HepG2 (cell line): ENCODE measurements at regions not wholly inside any gene's neighbourhood (a gene's known extent, or its start where the extent isn't known, plus 50 kb on each side); places are given as distances from the start of the nearest gene placed in this dataset.

Experiments used
- ATF4 ChIP-seq, 2 experiments: fragments of 450-650 bp in 1 of 2; sonication (generic) in 1 of 2; formaldehyde crosslinking; IDR thresholded peaks; 2 replicates each; pipeline versions ENCODE4 v1.5.0 to v1.8.0; 2020 to 2022; ENCODE audit warnings: mild to moderate bottlenecking in 1 of 2, missing genetic modification reagents in 1 of 2
- CREM ChIP-seq, 2 experiments: sonication (generic) in 1 of 2; formaldehyde crosslinking in 1 of 2; IDR thresholded peaks; 2 replicates each; pipeline versions ENCODE4 v1.4.0 to v1.6.1; 2016 to 2020; ENCODE audit warnings: antibody characterized with exemption in 1 of 2, mild to moderate bottlenecking in 1 of 2, missing genetic modification reagents in 1 of 2
- EP300 ChIP-seq, 3 experiments: sonication (generic) in 1 of 3; formaldehyde crosslinking in 1 of 3; IDR thresholded peaks; 2 replicates each; pipeline versions ENCODE4 v1.5.1 to v1.6.1; 2011 to 2020; ENCODE audit warnings: low read depth in 2 of 3, low read length in 2 of 3, borderline replicate concordance in 1 of 3, improper control_type of control experiment in 1 of 3, mild to moderate bottlenecking in 1 of 3, missing genetic modification reagents in 1 of 3, moderate library complexity in 1 of 3
- FOXA3 ChIP-seq: IDR thresholded peaks from 2 replicates; pipeline ENCODE4 v1.6.1; 2016; ENCODE audit warnings: missing genetic modification reagents, missing compliant biosample characterization
- GATAD2A ChIP-seq: IDR thresholded peaks from 2 replicates; pipeline ENCODE4 v1.6.1; 2016
- HMG20A ChIP-seq: IDR thresholded peaks from 2 replicates; pipeline ENCODE4 v1.6.1; 2016; ENCODE audit warnings: borderline replicate concordance
- HMGA1 ChIP-seq: sonication (generic); formaldehyde crosslinking; conservative IDR thresholded peaks from 2 replicates; pipeline ENCODE4 v1.4.0; 2020; ENCODE audit warnings: missing genetic modification reagents
- IKZF5 ChIP-seq: IDR thresholded peaks from 2 replicates; pipeline ENCODE4 v1.6.1; 2018; ENCODE audit warnings: missing genetic modification reagents, mild to moderate bottlenecking, missing compliant biosample characterization
- KLF6 ChIP-seq: IDR thresholded peaks from 2 replicates; pipeline ENCODE4 v1.8.0; 2016; ENCODE audit warnings: missing biosample characterization, missing genetic modification reagents
- NCOA2 ChIP-seq: sonication (generic); formaldehyde crosslinking; IDR thresholded peaks from 2 replicates; pipeline ENCODE4 v1.8.0; 2022; ENCODE audit warnings: inconsistent platforms
- NR2F6 ChIP-seq, 2 experiments: IDR thresholded peaks; 2 replicates each; pipeline ENCODE4 v1.6.1; 2016; ENCODE audit warnings: antibody characterized with exemption in 1 of 2, mild to moderate bottlenecking in 1 of 2
- RFX1 ChIP-seq: fragments of 450-650 bp; IDR thresholded peaks from 2 replicates; pipeline ENCODE4 v1.6.1; 2017
- TCF7 ChIP-seq: sonication (generic); IDR thresholded peaks from 2 replicates; pipeline ENCODE4 v1.6.1; 2016; ENCODE audit warnings: antibody characterized with exemption, low read depth
- TF ChIP-seq, protein P1 (sequence below): sonication (generic); formaldehyde crosslinking; conservative IDR thresholded peaks from 2 replicates; pipeline ENCODE4 v1.4.0; 2020; ENCODE audit warnings: mild to moderate bottlenecking, missing genetic modification reagents, moderate library complexity
- TF ChIP-seq, protein P2 (sequence below): IDR thresholded peaks from 2 replicates; pipeline ENCODE4 v1.6.1; 2012; ENCODE audit warnings: low read depth, low read length, improper control_type of control experiment
- TF ChIP-seq, protein P3 (sequence below): sonication (generic); formaldehyde crosslinking; IDR thresholded peaks from 2 replicates; pipeline ENCODE4 v1.4.0; 2020; ENCODE audit warnings: missing genetic modification reagents

- TF ChIP-seq, protein P1, sequence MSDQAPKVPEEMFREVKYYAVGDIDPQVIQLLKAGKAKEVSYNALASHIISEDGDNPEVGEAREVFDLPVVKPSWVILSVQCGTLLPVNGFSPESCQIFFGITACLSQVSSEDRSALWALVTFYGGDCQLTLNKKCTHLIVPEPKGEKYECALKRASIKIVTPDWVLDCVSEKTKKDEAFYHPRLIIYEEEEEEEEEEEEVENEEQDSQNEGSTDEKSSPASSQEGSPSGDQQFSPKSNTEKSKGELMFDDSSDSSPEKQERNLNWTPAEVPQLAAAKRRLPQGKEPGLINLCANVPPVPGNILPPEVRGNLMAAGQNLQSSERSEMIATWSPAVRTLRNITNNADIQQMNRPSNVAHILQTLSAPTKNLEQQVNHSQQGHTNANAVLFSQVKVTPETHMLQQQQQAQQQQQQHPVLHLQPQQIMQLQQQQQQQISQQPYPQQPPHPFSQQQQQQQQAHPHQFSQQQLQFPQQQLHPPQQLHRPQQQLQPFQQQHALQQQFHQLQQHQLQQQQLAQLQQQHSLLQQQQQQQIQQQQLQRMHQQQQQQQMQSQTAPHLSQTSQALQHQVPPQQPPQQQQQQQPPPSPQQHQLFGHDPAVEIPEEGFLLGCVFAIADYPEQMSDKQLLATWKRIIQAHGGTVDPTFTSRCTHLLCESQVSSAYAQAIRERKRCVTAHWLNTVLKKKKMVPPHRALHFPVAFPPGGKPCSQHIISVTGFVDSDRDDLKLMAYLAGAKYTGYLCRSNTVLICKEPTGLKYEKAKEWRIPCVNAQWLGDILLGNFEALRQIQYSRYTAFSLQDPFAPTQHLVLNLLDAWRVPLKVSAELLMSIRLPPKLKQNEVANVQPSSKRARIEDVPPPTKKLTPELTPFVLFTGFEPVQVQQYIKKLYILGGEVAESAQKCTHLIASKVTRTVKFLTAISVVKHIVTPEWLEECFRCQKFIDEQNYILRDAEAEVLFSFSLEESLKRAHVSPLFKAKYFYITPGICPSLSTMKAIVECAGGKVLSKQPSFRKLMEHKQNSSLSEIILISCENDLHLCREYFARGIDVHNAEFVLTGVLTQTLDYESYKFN (CRISPR knock-in tag), result peak; percentile 46
- TF ChIP-seq ATF4 (CRISPR knock-in tag; IDR thresholded peaks at IDR 0.05) (peak in 1 of 2 experiments; percentile 47; a peak in 1 of 4 replicates), NR2F6 (IDR thresholded peaks at IDR 0.05) (peak; percentile 29; the same call in 1 of the 2 replicates), NR2F6 (CRISPR knock-in tag; IDR thresholded peaks at IDR 0.05) (no peak), NCOA2 (peak; percentile 81), HMGA1 (CRISPR knock-in tag) (no peak), IKZF5 (CRISPR knock-in tag) (no peak), GATAD2A (CRISPR knock-in tag) (peak; percentile 88), RFX1 (no peak), HMG20A (CRISPR knock-in tag) (peak; percentile 48; the same call in 1 of the 2 replicates), TCF7 (peak; percentile 63; the same call in 1 of the 2 replicates), FOXA3 (CRISPR knock-in tag) (peak; percentile 73; the same call in 1 of the 2 replicates), CREM (IDR thresholded peaks at IDR 0.05) (peak; percentile 66; the same call in 1 of the 2 replicates), CREM (CRISPR knock-in tag; IDR thresholded peaks at IDR 0.05) (no peak), EP300 (IDR thresholded peaks at IDR 0.05; ENCODE audit: low read depth in 2 of 2, low read length in 2 of 2) (peak in 1 of 2 experiments; percentile 88; a peak in 2 of 4 replicates), EP300 (CRISPR knock-in tag; IDR thresholded peaks at IDR 0.05; ENCODE audit: borderline replicate concordance) (no peak), KLF6 (0 out of 2 replicates have a peak, but pooled peaks have one; percentile 37)
- TF ChIP-seq, protein P2, sequence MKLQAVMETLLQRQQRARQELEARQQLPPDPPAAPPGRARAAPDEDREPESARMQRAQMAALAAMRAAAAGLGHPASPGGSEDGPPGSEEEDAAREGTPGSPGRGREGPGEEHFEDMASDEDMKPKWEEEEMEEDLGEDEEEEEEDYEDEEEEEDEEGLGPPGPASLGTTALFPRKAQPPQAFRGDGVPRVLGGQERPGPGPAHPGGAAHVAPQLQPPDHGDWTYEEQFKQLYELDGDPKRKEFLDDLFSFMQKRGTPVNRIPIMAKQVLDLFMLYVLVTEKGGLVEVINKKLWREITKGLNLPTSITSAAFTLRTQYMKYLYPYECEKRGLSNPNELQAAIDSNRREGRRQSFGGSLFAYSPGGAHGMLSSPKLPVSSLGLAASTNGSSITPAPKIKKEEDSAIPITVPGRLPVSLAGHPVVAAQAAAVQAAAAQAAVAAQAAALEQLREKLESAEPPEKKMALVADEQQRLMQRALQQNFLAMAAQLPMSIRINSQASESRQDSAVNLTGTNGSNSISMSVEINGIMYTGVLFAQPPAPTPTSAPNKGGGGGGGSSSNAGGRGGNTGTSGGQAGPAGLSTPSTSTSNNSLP, result peak; percentile 39; the same call in 1 of the 2 replicates
- TF ChIP-seq, protein P3, sequence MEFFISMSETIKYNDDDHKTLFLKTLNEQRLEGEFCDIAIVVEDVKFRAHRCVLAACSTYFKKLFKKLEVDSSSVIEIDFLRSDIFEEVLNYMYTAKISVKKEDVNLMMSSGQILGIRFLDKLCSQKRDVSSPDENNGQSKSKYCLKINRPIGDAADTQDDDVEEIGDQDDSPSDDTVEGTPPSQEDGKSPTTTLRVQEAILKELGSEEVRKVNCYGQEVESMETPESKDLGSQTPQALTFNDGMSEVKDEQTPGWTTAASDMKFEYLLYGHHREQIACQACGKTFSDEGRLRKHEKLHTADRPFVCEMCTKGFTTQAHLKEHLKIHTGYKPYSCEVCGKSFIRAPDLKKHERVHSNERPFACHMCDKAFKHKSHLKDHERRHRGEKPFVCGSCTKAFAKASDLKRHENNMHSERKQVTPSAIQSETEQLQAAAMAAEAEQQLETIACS (CRISPR knock-in tag), result no peak
These were observed 127.2 kb upstream of the RPS6KA3 start (continued) for GRCh38 chrX:20393944-20394343.
